ENCODE measurements at regions not wholly inside any gene's neighbourhood (a gene's known extent, or its start where the extent isn't known, plus 50 kb on each side); places are given as distances from the start of the nearest gene placed in this dataset.
A peak's percentile ranks its signal among the peaks of the same experiment; 100 is the strongest.

GRCh38 chr11:70012134-70012733, 65.9 kb upstream of the ANO1 start:
- peaks cover 2% of the 10 kb centered on the region for H3K27me3 Mint-ChIP-seq
- H3K4me1 Mint-ChIP-seq = peaks cover 4% of the 10 kb centered on the region
- H3K27ac Mint-ChIP-seq = no peak overlapping the region
- H3K4me3 Mint-ChIP-seq = no peak overlapping the region
- no peaks in the 10 kb centered on the region for H3K9me3 Mint-ChIP-seq
- no peak for DNase-seq
- no peak for ATAC-seq

- H3K9me3 Mint-ChIP-seq = no peaks in the 10 kb centered on the region
- peaks cover 8% of the 10 kb centered on the region for H3K27me3 Mint-ChIP-seq
- no peak overlapping the region for H3K4me3 Mint-ChIP-seq
- H3K27ac Mint-ChIP-seq = no peak overlapping the region
- no peak for DNase-seq
- ATAC-seq = no peak
- H3K4me1 Mint-ChIP-seq = peaks cover 9% of the 10 kb centered on the region
These were observed 63.8 kb upstream of the ANO1 start for GRCh38 chr11:70014291-70014690.

GRCh38 chr11:70016666-70017367, 61.3 kb upstream of the ANO1 start:
- Mint-ChIP-seq H3K4me1 (peaks cover 9% of the 10 kb centered on the region), H3K27ac (peak overlapping the region in 1 of 2 donors; percentile 84), H3K9me3 (no peaks in the 10 kb centered on the region), H3K27me3 (peaks cover 8% of the 10 kb centered on the region), H3K4me3 (no peak overlapping the region)
- DNase-seq (no peak), ATAC-seq (no peak)

- Mint-ChIP-seq H3K4me1 (peaks cover 9% of the 10 kb centered on the region), H3K27me3 (peaks cover 8% of the 10 kb centered on the region)
- DNase-seq = no peak
These were observed 59.3 kb upstream of the ANO1 start for GRCh38 chr11:70018816-70019215.

DNA sequence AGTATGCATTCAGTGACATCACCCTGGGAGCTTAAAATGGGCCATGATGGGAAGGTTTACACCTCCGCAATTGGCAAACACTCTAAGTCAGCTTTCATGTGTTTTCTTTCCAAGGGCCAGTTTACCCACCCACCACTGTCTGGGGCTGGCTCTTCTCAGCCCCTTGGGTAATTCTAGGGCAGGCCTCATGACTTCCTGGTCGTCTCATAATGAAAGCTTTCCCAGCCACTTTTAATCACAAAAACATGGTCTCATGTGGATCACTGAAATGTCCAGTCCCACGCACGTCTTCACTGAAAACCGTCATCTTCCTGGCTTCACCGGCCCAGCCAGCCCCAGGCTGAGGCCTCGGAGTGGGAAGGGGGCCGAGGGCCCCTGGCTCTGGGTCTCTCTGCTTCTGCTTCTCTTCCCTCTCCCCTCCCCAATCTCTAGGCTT, 58.5 kb upstream of the ANO1 start:
- no peak for ATAC-seq
- peak overlapping the region in 1 of 2 donors; percentile 4 for H3K27ac Mint-ChIP-seq
- H3K9me3 Mint-ChIP-seq = no peaks in the 10 kb centered on the region
- H3K27me3 Mint-ChIP-seq = peaks cover 8% of the 10 kb centered on the region
- no peak overlapping the region for H3K4me3 Mint-ChIP-seq
- no peak for DNase-seq
- peaks cover 9% of the 10 kb centered on the region for H3K4me1 Mint-ChIP-seq

More at GRCh38 chr11:70018816-70019215, 59.3 kb upstream of the ANO1 start:
- Mint-ChIP-seq H3K9me3 (no peaks in the 10 kb centered on the region), H3K27ac (no peak overlapping the region), H3K4me3 (no peak overlapping the region)
- no peak for ATAC-seq

DNA sequence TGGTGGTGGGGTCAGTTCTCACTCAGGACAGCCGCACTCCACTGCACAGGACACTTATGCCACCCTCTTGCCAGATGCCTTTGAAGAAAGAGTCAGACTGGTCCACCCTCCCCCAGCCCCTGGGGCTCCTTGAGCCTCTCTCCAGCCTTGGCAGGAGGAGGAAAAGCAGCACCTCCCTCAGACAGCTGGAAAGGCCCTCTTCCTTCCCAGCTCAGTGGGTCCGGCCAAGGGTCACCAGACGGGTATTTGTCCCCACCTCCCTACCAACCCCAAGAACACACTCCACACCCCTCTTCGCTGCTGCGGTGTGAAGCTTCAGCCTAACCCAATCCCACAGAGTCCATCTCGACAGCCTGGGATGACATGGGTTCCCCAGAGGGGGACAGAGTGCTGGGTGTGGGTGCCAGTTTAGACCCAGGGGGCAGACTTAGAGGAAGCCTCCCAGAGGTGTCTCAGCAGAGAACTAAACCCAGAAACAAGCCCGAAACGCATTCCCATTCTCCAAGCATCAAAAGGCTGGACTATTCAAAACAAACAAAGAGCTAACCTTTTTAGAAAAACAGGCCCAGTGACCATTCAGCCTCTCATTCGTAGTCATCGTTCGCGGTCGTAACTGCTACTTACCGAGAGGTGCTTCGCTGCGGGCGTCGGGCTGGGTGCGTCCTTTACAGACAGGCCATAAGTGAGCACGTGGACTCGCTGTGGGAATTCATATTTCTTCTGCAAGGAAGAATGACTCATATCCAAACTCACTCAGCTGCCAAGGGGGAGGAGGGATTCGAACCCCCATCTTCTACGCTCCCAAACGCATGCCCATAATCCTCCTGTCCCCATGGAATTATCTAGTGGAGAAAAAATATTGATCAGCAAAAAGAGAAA, 57.5 kb upstream of the ANO1 start:
- H3K9me3 Mint-ChIP-seq = no peaks in the 10 kb centered on the region
- no peak overlapping the region for H3K4me3 Mint-ChIP-seq
- H3K27ac Mint-ChIP-seq = no peak overlapping the region

DNA sequence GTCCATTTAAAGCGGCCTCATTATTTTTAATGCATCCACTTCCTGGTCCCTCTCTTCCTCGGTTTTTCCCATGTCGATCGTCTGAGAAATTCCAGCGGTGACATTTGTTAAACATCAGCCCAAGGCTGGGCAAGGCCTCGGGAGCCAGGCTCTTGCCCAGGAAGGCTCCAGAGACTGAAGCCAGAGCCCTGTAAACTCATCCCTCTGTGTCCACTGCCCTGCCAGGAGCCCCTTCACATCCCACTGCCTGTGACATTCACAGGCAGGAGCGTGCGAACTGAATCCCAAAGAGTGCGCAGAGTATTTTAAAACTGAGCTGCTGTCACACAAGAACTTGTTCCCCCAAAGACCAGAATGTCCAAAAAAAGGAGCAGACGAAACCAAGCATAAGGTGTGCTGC, 56.5 kb upstream of the ANO1 start:
- H3K9me3 Mint-ChIP-seq = no peaks in the 10 kb centered on the region
- ATAC-seq (no peak), DNase-seq (no peak)
- no peak overlapping the region for H3K27ac Mint-ChIP-seq
- no peak overlapping the region for H3K4me3 Mint-ChIP-seq
- H3K4me1 Mint-ChIP-seq = peaks cover 9% of the 10 kb centered on the region
- peaks cover 8% of the 10 kb centered on the region for H3K27me3 Mint-ChIP-seq

More for the DNA sequence above, 57.5 kb upstream of the ANO1 start:
- no peak for DNase-seq
- Mint-ChIP-seq H3K4me1 (peaks cover 9% of the 10 kb centered on the region), H3K27me3 (peaks cover 8% of the 10 kb centered on the region)
- ATAC-seq = no peak

DNA sequence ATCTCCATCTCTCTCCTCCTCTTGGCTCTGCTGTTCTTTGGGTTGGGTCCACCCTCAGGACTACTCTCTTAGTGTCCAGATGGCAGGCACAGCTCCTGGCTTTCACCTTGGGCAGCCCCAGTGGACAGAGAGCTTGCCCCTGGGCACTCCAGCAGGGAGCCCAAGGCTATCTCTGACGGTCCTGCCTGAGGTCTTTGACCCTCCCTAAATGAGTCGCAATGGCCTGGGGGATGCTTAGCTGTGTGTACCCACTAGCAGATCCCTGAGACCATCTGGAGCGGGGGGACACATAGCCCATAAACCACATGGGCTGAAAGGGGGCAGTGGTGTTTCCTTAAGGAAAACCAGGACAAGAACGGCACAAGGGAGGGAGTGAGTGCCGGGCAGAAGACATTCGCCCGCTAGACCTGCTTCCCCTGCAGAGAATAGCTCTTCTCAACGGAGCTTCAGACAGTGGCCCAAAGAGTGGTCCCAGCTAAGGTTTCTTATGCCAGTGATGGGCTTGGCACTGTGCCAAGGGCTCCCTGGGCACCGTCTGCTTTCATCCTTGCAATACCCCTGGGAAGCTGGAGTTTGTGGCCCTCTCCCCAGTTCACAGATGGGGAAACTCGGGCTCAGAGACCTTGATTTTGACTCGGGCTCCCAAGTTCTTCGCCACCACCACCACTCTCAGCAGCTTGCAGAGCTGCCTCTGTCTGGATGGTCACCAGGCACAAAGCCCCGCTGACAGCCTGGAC, 53.9 kb upstream of the ANO1 start:
- H3K9me3 Mint-ChIP-seq = no peaks in the 10 kb centered on the region
- H3K27ac Mint-ChIP-seq = no peak overlapping the region
- H3K4me3 Mint-ChIP-seq = no peak overlapping the region
- H3K27me3 Mint-ChIP-seq = no peaks in the 10 kb centered on the region
- no peaks in the 10 kb centered on the region for H3K4me1 Mint-ChIP-seq
- no peak for ATAC-seq
- DNase-seq = no peak

GRCh38 chr11:70024773-70025045, 53.4 kb upstream of the ANO1 start:
- no peaks in the 10 kb centered on the region for H3K9me3 Mint-ChIP-seq
- H3K4me1 Mint-ChIP-seq = no peaks in the 10 kb centered on the region
- H3K27me3 Mint-ChIP-seq = no peaks in the 10 kb centered on the region
- H3K27ac Mint-ChIP-seq = no peak overlapping the region
- no peak overlapping the region for H3K4me3 Mint-ChIP-seq
- no peak for DNase-seq
- no peak for ATAC-seq

- no peaks in the 10 kb centered on the region for H3K27me3 Mint-ChIP-seq
- no peak for DNase-seq
- H3K9me3 Mint-ChIP-seq = no peaks in the 10 kb centered on the region
- no peak for ATAC-seq
- H3K4me1 Mint-ChIP-seq = no peaks in the 10 kb centered on the region
- no peak overlapping the region for H3K27ac Mint-ChIP-seq
- H3K4me3 Mint-ChIP-seq = no peak overlapping the region
These were observed 52.8 kb upstream of the ANO1 start for GRCh38 chr11:70025308-70025707.

GRCh38 chr11:70026012-70026411, 52.1 kb upstream of the ANO1 start:
- DNase-seq = no peak
- H3K9me3 Mint-ChIP-seq = no peaks in the 10 kb centered on the region
- no peak overlapping the region for H3K27ac Mint-ChIP-seq
- no peaks in the 10 kb centered on the region for H3K4me1 Mint-ChIP-seq
- H3K27me3 Mint-ChIP-seq = no peaks in the 10 kb centered on the region
- no peak for ATAC-seq
- no peak overlapping the region for H3K4me3 Mint-ChIP-seq

DNA sequence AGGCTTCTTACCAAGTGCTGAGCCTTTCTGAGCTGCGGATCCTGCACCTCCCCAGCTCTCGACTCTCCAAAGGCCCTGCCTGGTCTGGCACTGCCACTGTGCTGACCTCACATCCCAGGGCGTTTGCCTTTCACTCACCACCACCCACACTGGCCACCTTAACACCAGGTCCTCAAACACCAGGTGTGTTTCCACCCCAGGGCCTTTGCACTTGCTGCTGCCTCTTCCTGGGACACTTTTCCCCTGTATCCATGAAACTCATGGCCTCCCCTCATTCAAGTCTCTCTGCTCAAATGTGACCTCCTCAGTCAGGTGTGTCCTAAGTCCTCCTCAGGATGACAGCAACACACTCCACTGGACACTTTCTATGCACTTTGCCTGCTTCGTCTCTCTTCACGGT, 51.4 kb upstream of the ANO1 start:
- Mint-ChIP-seq H3K27ac (no peak overlapping the region), H3K4me1 (no peaks in the 10 kb centered on the region), H3K4me3 (no peak overlapping the region), H3K9me3 (no peaks in the 10 kb centered on the region), H3K27me3 (peaks cover 1% of the 10 kb centered on the region)
- ATAC-seq (no peak), DNase-seq (no peak)

- H3K27me3 Mint-ChIP-seq = peaks cover 7% of the 10 kb centered on the region
- no peak for DNase-seq
- H3K4me1 Mint-ChIP-seq = no peaks in the 10 kb centered on the region
- H3K27ac Mint-ChIP-seq = no peak overlapping the region
- no peak for ATAC-seq
- no peaks in the 10 kb centered on the region for H3K9me3 Mint-ChIP-seq
- no peak overlapping the region for H3K4me3 Mint-ChIP-seq
These were observed 50.7 kb upstream of the ANO1 start for GRCh38 chr11:70027451-70027850.

- Mint-ChIP-seq H3K4me1 (no peaks in the 10 kb centered on the region), H3K4me3 (no peak overlapping the region), H3K27ac (no peak overlapping the region), H3K27me3 (peaks cover 7% of the 10 kb centered on the region), H3K9me3 (no peaks in the 10 kb centered on the region)
- no peak for ATAC-seq
- DNase-seq = no peak
These were observed 49.8 kb upstream of the ANO1 start for GRCh38 chr11:70028147-70028855.
